Suprapubic skin (tissue), 4 donors: ENCODE measurements at regions not wholly inside any gene's neighbourhood (a gene's known extent, or its start where the extent isn't known, plus 50 kb on each side); places are given as distances from the start of the nearest gene placed in this dataset.

Experiments used
- DNase-seq, 2 donors: peaks; one replicate each; pipeline ENCODE4 v3.0.0-alpha.2; 2019; ENCODE audit warnings: low spot score in 2 of 2
- H3K27ac ChIP-seq: fragments of 200-600 bp; sonication (generic); one replicate; pipeline ENCODE4 v1.5.1; 2019
- H3K27me3 ChIP-seq: fragments of 200-600 bp; sonication (generic); one replicate; pipeline ENCODE4 v1.5.1; 2019
- H3K36me3 ChIP-seq: fragments of 200-600 bp; sonication (generic); one replicate; pipeline ENCODE4 v1.5.1; 2019
- H3K4me1 ChIP-seq: fragments of 200-600 bp; sonication (generic); one replicate; pipeline ENCODE4 v1.5.1; 2019
- H3K4me3 ChIP-seq: fragments of 200-600 bp; sonication (generic); one replicate; pipeline ENCODE4 v1.5.1; 2019; ENCODE audit warnings: mild to moderate bottlenecking
- H3K9me3 ChIP-seq: fragments of 200-600 bp; sonication (generic); one replicate; pipeline ENCODE4 v1.5.1; 2019
- EP300 ChIP-seq: sonication (generic); formaldehyde crosslinking; IDR thresholded peaks from one replicate; pipeline ENCODE4 v1.6.1; 2017; ENCODE audit warnings: antibody characterized with exemption
- POLR2A ChIP-seq, 2 donors: fragments of 450-650 bp; IDR thresholded peaks; one replicate each; pipeline ENCODE4 v1.6.1; 2017; ENCODE audit warnings: antibody characterized with exemption in 2 of 2, mild to moderate bottlenecking in 2 of 2, moderate library complexity in 2 of 2
- POLR2AphosphoS5 ChIP-seq, 3 donors: sonication (generic); formaldehyde crosslinking; IDR thresholded peaks; one replicate each; pipeline ENCODE4 v1.6.1; 2017; ENCODE audit warnings: antibody characterized with exemption in 3 of 3
- WGBS: methylation state at CpG from one replicate; pipeline ENCODE4 v1.1.5; 2018; 5-methylcytosine and 5-hydroxymethylcytosine counted together
- TF ChIP-seq, protein P1 (sequence below), 2 donors: fragments of 200-600 bp in 1 of 2; fragments of 450-650 bp in 1 of 2; sonication (generic) in 1 of 2; IDR thresholded peaks; one replicate each; pipeline ENCODE4 v1.5.1; 2016 to 2019; ENCODE audit warnings: antibody characterized with exemption in 2 of 2, mild to moderate bottlenecking in 1 of 2, moderate library complexity in 1 of 2

DNA sequence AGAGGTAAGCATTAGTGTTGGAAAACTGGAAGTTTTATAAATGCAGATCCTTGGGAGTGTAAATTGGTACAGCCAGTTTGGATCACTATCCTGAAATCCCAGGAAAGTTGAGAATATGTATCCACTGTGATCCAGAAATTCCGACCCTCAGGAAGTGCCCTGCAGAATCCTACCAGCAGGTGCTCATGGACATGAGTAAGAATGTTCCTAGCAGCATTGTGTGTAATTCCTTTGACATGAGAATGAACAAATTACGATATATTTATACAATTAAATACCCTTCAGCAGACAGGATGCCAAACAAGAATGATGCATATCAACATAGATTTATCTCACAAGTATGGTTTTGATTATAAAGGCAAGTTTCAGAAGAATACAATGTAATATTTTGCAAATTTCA is 181.6 kb downstream of the XPNPEP1 start:
- WGBS, result 72% methylated on average over 2 of the region's 2 CpGs
- TF ChIP-seq POLR2AphosphoS5 (IDR thresholded peaks at IDR 0.05) (no peak), EP300 (no peak), POLR2A (IDR thresholded peaks at IDR 0.05) (no peak)
- TF ChIP-seq, protein P1, sequence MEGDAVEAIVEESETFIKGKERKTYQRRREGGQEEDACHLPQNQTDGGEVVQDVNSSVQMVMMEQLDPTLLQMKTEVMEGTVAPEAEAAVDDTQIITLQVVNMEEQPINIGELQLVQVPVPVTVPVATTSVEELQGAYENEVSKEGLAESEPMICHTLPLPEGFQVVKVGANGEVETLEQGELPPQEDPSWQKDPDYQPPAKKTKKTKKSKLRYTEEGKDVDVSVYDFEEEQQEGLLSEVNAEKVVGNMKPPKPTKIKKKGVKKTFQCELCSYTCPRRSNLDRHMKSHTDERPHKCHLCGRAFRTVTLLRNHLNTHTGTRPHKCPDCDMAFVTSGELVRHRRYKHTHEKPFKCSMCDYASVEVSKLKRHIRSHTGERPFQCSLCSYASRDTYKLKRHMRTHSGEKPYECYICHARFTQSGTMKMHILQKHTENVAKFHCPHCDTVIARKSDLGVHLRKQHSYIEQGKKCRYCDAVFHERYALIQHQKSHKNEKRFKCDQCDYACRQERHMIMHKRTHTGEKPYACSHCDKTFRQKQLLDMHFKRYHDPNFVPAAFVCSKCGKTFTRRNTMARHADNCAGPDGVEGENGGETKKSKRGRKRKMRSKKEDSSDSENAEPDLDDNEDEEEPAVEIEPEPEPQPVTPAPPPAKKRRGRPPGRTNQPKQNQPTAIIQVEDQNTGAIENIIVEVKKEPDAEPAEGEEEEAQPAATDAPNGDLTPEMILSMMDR (IDR thresholded peaks at IDR 0.05), result no peak
- no peak for DNase-seq
- Histone ChIP-seq H3K27ac (peak overlapping the region; percentile 3), H3K36me3 (no peaks in the 10 kb centered on the region), H3K9me3 (no peaks in the 10 kb centered on the region), H3K27me3 (no peaks in the 10 kb centered on the region), H3K4me1 (peaks cover 3% of the 10 kb centered on the region), H3K4me3 (no peak overlapping the region)

DNA sequence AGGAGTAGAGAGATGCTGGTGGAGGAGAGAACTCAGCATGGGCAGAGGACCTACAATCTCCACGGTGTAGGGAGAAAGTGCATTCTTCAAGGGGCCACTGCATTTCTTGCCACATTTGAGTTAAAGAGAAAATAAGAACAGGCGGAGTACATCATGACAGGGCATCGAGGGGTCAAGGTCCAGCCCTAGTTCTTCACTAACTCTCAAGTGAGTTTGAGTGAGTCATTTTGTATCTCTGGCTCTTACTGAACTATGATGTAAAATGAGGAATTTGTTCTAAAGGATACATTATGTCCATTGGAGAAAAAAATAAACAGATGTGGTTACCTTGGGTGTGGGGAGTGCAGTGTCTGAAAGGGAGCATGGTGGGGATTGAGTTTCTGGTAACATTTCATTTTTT is 182.9 kb downstream of the XPNPEP1 start:
- no peak overlapping the region for H3K4me3 ChIP-seq
- WGBS, result 62% methylated on average over 3 of the region's 3 CpGs
- DNase-seq, result peak in 1 of 2 donors; percentile 68
- TF ChIP-seq EP300 (no peak), POLR2AphosphoS5 (IDR thresholded peaks at IDR 0.05) (no peak), POLR2A (IDR thresholded peaks at IDR 0.05) (no peak)
- TF ChIP-seq, protein P1 (IDR thresholded peaks at IDR 0.05), result no peak
- no peaks in the 10 kb centered on the region for H3K27me3 ChIP-seq
- H3K27ac ChIP-seq, result peak overlapping the region; percentile 61
- H3K9me3 ChIP-seq, result no peaks in the 10 kb centered on the region
- peaks cover 3% of the 10 kb centered on the region for H3K4me1 ChIP-seq
- no peaks in the 10 kb centered on the region for H3K36me3 ChIP-seq

DNA sequence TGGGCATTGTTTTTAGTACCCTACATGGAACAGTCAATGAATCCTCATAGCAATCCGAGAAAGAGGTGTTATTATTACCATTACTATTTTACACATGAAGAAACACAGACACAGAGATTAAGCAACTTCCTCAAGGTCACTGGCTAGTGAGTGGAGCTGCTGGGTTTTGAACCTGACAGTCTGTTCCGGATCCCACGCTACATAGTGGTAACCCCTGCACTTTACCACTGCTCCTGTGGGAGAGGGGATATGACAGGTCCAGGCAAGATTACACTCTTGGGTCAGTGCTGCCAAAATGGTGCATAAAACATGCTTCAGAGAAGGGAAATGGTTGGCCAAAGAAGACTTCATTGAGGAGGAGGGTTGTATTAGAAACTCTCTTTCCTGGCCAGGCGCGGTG is 185.7 kb downstream of the XPNPEP1 start:
- TF ChIP-seq POLR2AphosphoS5 (IDR thresholded peaks at IDR 0.05) (no peak), EP300 (no peak), POLR2A (IDR thresholded peaks at IDR 0.05) (no peak)
- TF ChIP-seq, protein P1 (IDR thresholded peaks at IDR 0.05), result no peak
- no peaks in the 10 kb centered on the region for H3K27me3 ChIP-seq
- H3K27ac ChIP-seq, result no peak overlapping the region
- H3K4me3 ChIP-seq, result no peak overlapping the region
- DNase-seq, result no peak
- WGBS, result 92% methylated on average over 5 of the region's 5 CpGs
- H3K4me1 ChIP-seq, result no peaks in the 10 kb centered on the region
- no peaks in the 10 kb centered on the region for H3K36me3 ChIP-seq
- no peaks in the 10 kb centered on the region for H3K9me3 ChIP-seq

DNA sequence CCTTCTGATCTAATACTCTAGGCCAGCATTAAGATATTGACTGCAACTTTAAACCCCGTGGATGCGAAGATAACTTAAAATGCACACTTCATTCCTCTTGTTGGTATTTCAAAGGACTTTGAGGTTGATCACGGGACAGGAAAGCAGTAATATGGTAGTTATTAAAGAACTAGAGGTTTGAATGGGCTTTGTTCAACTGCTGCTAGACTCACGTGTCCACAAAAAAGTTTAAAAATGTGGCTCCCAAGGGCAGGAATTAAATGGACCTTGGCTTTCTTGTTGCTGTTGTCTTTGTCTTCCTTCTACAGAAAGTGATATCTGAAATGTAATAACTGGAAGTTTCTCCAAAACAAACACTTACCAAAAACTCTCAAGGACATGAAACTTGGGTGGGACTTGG is 186.3 kb downstream of the XPNPEP1 start:
- TF ChIP-seq POLR2A (IDR thresholded peaks at IDR 0.05) (no peak), EP300 (no peak), POLR2AphosphoS5 (IDR thresholded peaks at IDR 0.05) (no peak)
- TF ChIP-seq, protein P1 (IDR thresholded peaks at IDR 0.05), result no peak
- Histone ChIP-seq H3K9me3 (no peaks in the 10 kb centered on the region), H3K27me3 (no peaks in the 10 kb centered on the region), H3K36me3 (no peaks in the 10 kb centered on the region), H3K4me3 (no peak overlapping the region), H3K4me1 (no peaks in the 10 kb centered on the region), H3K27ac (peak overlapping the region; percentile 40)
- 51% methylated on average over 4 of the region's 4 CpGs for WGBS
- DNase-seq, result no peak

DNA sequence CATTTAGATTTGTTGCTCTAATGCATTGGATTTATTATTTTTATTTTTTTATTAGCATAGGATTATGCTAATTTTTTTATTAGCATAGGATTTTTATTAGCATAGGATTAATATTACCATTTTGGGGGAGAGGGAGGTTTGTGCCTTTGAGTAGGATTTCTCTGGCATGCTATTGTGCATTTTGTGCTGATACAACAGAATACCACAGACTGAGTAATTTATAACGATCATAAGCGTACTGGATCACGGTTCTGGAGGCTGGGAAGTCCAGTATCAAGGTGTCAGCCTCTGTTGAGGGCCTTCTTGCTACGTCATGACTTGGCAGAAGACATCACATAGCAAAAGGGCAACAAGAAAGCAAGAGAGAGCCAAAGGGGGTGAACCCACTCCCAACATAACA is 187.5 kb downstream of the XPNPEP1 start:
- H3K9me3 ChIP-seq, result no peaks in the 10 kb centered on the region
- DNase-seq, result no peak
- H3K4me1 ChIP-seq, result no peaks in the 10 kb centered on the region

More for the DNA sequence above, 187.5 kb downstream of the XPNPEP1 start:
- TF ChIP-seq EP300 (no peak), POLR2A (IDR thresholded peaks at IDR 0.05) (no peak)
- TF ChIP-seq, protein P1 (IDR thresholded peaks at IDR 0.05), result no peak
- Histone ChIP-seq H3K27me3 (no peaks in the 10 kb centered on the region), H3K36me3 (no peaks in the 10 kb centered on the region), H3K4me3 (no peak overlapping the region), H3K27ac (no peak overlapping the region)
- WGBS, result 73% methylated on average over 4 of the region's 4 CpGs
